DOHH2 (cell line): ENCODE measurements at regions not wholly inside any gene's neighbourhood (a gene's known extent, or its start where the extent isn't known, plus 50 kb on each side); places are given as distances from the start of the nearest gene placed in this dataset.

Source experiments
- CTCF ChIP-seq: fragments of 200-600 bp; sonication (generic); IDR thresholded peaks from one replicate; pipeline ENCODE4 v1.5.1; 2014; ENCODE audit warnings: antibody characterized with exemption, mild to moderate bottlenecking, low read depth, low read length; ENCODE audit not compliant: poor library complexity, severe bottlenecking
- EZH2phosphoT487 ChIP-seq: fragments of 200-600 bp; sonication (generic); IDR thresholded peaks from 2 replicates; pipeline ENCODE4 v1.6.1; 2017; ENCODE audit warnings: borderline replicate concordance, mild to moderate bottlenecking, antibody characterized with exemption, low read length, moderate library complexity, mixed read lengths

GRCh38 chr5:77924081-77924480 is 147.9 kb upstream of the TBCA start:
- TF ChIP-seq CTCF = no peak
- TF ChIP-seq EZH2phosphoT487 = no peak
